Spleen (tissue), 7 donors: ENCODE measurements at regions not wholly inside any gene's neighbourhood (a gene's known extent, or its start where the extent isn't known, plus 50 kb on each side); places are given as distances from the start of the nearest gene placed in this dataset.

Source experiments
- POLR2A ChIP-seq, 3 donors: fragments of 450-650 bp; IDR thresholded peaks; one replicate each; pipeline ENCODE4 v1.5.1; 2017; ENCODE audit warnings: antibody characterized with exemption in 3 of 3, mild to moderate bottlenecking in 1 of 3
- TF ChIP-seq, protein P1 (sequence below), 11 experiments: fragments of 200-600 bp in 7 of 11; fragments of 450-650 bp in 4 of 11; sonication (generic) in 4 of 11; IDR thresholded peaks in 8 of 11; conservative IDR thresholded peaks in 3 of 11; 1 replicate in 7 of 11; 2 replicates in 4 of 11; pipeline versions ENCODE4 v1.4.0 to v1.8.0; 2016 to 2021; ENCODE audit warnings: antibody characterized with exemption in 11 of 11, inconsistent platforms in 4 of 11, mild to moderate bottlenecking in 1 of 11
- donor health status: DM: no; HTN: no; CAD: no; lungs with moderate emphysema.
- donor health status: DM: no; HTN: no; CAD: no.
- donor health status: DM: no; HTN: no; CAD: no.

DNA sequence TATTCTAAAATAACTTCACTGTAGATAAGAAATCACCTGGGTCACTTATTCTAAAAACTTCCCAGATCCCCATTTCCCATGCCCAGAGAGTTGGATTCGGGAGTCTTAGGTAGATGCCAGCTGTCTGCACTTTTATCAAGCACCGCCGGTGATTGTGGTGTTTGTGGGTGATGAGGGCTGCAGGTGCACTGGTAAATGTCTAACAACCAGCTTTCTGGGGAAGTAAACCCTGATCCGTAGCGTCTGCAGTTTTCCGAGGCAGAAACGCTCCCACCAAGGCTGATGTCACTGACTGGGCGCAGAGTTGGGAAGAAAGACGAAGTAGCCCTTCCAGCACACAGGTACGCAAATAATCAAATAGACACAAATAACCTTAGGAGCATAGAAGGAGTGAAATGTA, 152.2 kb upstream of the KCNG1 start:
- TF ChIP-seq, protein P1, sequence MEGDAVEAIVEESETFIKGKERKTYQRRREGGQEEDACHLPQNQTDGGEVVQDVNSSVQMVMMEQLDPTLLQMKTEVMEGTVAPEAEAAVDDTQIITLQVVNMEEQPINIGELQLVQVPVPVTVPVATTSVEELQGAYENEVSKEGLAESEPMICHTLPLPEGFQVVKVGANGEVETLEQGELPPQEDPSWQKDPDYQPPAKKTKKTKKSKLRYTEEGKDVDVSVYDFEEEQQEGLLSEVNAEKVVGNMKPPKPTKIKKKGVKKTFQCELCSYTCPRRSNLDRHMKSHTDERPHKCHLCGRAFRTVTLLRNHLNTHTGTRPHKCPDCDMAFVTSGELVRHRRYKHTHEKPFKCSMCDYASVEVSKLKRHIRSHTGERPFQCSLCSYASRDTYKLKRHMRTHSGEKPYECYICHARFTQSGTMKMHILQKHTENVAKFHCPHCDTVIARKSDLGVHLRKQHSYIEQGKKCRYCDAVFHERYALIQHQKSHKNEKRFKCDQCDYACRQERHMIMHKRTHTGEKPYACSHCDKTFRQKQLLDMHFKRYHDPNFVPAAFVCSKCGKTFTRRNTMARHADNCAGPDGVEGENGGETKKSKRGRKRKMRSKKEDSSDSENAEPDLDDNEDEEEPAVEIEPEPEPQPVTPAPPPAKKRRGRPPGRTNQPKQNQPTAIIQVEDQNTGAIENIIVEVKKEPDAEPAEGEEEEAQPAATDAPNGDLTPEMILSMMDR (IDR thresholded peaks at IDR 0.05 in 8 of 11, conservative IDR thresholded peaks at IDR 0.05 in 3 of 11) = no peak
- TF ChIP-seq POLR2A (IDR thresholded peaks at IDR 0.05) = no peak
